DND-41 (cell line): ENCODE measurements at regions not wholly inside any gene's neighbourhood (a gene's known extent, or its start where the extent isn't known, plus 50 kb on each side); places are given as distances from the start of the nearest gene placed in this dataset.
"Not testable (repeated sequence)": the region's sequence is repeated elsewhere in the genome, so short reads cannot be mapped to it uniquely, and the experiment has no call there.

Source experiments
- ATAC-seq: fragments of 200-7000 bp; cut with Tn5 transposase; 3 replicates; pipeline ENCODE4 v1.9.1; 2021; ENCODE audit warnings: low read depth; ENCODE audit not compliant: insufficient read depth
- DNase-seq: peaks from one replicate; pipeline ENCODE4 v3.0.0-alpha.2; 2020
- H2AFZ ChIP-seq: 2 replicates; pipeline ENCODE4 v1.6.0; 2012; ENCODE audit warnings: low read depth, low read length
- H3K27ac ChIP-seq: 2 replicates; pipeline ENCODE4 v1.5.1; 2012; ENCODE audit warnings: low read length, inconsistent platforms
- H3K27me3 ChIP-seq: fragments of 200-600 bp; sonication (generic); 2 replicates; pipeline ENCODE4 v1.6.0; 2012; ENCODE audit warnings: low read length, mild to moderate bottlenecking, inconsistent platforms; ENCODE audit not compliant: insufficient read depth, poor library complexity
- H3K36me3 ChIP-seq: 2 replicates; pipeline ENCODE4 v1.5.1; 2012; ENCODE audit warnings: low read length, inconsistent platforms; ENCODE audit not compliant: insufficient read depth
- H3K4me1 ChIP-seq: 2 replicates; pipeline ENCODE4 v1.5.1; 2012; ENCODE audit warnings: mild to moderate bottlenecking, low read length; ENCODE audit not compliant: insufficient read depth
- H3K4me2 ChIP-seq: 2 replicates; pipeline ENCODE4 v1.6.0; 2012; ENCODE audit warnings: mild to moderate bottlenecking, moderate library complexity, low read length, inconsistent platforms; ENCODE audit not compliant: insufficient read depth
- H3K4me3 ChIP-seq, 2 experiments: fragments of 200-600 bp in 1 of 2; shearing (Covaris generic) in 1 of 2; 2 replicates each; pipeline ENCODE4 v1.5.1; 2012 to 2016; ENCODE audit warnings: inconsistent platforms in 2 of 2, low read length in 2 of 2, mild to moderate bottlenecking in 2 of 2, low read depth in 1 of 2, moderate library complexity in 1 of 2
- H3K79me2 ChIP-seq: 2 replicates; pipeline ENCODE4 v1.6.0; 2012; ENCODE audit warnings: low read length, inconsistent platforms; ENCODE audit not compliant: insufficient read depth
- H3K9ac ChIP-seq: 2 replicates; pipeline ENCODE4 v1.6.0; 2012; ENCODE audit warnings: low read depth, mild to moderate bottlenecking, inconsistent platforms, low read length, moderate library complexity
- H3K9me3 ChIP-seq: 2 replicates; pipeline ENCODE4 v1.5.1; 2012; ENCODE audit warnings: low read length, moderate library complexity, mild to moderate bottlenecking, inconsistent platforms; ENCODE audit not compliant: insufficient read depth, severe bottlenecking
- H4K20me1 ChIP-seq: 2 replicates; pipeline ENCODE4 v1.6.0; 2012; ENCODE audit warnings: low read length; ENCODE audit not compliant: insufficient read depth
- CTCF ChIP-seq: IDR thresholded peaks from 2 replicates; pipeline ENCODE4 v1.5.1; 2012; ENCODE audit warnings: borderline replicate concordance, low read length, moderate library complexity, mild to moderate bottlenecking; ENCODE audit not compliant: poor library complexity, severe bottlenecking; ENCODE audit errors: extremely low read depth
- EZH2 ChIP-seq: IDR thresholded peaks from 3 replicates; pipeline ENCODE4 v1.6.1; 2012; ENCODE audit warnings: borderline replicate concordance, low read depth, mild to moderate bottlenecking, moderate library complexity, low read length, inconsistent platforms; ENCODE audit not compliant: severe bottlenecking

- Histone ChIP-seq H3K4me2 (no peak overlapping the region), H3K9me3 (no peaks in the 10 kb centered on the region), H3K36me3 (no peaks in the 10 kb centered on the region), H2AFZ (no peak overlapping the region), H3K27ac (no peak overlapping the region), H3K4me3 (no peak overlapping the region), H4K20me1 (no peaks in the 10 kb centered on the region), H3K9ac (no peak overlapping the region), H3K4me1 (no peaks in the 10 kb centered on the region), H3K79me2 (no peaks in the 10 kb centered on the region), H3K27me3 (no peaks in the 10 kb centered on the region)
- DNase-seq = no peak
- TF ChIP-seq EZH2 = no peak
- no peak for TF ChIP-seq CTCF
- ATAC-seq = no peak
These were observed 66.1 kb upstream of the SLC13A1 start for GRCh38 chr7:123265853-123266252.

DNA sequence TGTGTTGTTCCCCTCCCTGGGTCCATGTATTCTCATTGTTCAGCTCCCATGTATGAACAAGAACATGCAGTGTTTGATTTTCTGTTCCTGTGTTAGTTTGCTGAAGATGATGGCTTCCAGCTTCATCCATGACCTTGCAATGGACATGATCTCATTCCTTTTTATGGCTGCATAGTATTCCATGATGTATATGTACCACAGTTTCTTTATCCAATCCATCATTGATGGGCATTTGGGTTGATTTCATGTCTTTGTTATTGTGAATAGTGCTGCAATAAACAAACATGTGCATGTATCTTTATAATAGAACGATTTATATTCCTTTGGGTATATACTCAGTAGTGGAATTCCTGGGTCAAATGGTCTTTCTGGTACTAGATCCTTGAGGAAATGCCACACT, 65.1 kb upstream of the SLC13A1 start:
- ATAC-seq, H3K27ac ChIP-seq, H3K4me3 ChIP-seq, H3K36me3 ChIP-seq, H3K4me2 ChIP-seq, DNase-seq, H4K20me1 ChIP-seq, H3K79me2 ChIP-seq, H3K9me3 ChIP-seq, H3K27me3 ChIP-seq, H2AFZ ChIP-seq, H3K9ac ChIP-seq, H3K4me1 ChIP-seq: not testable (repeated sequence)

DNA sequence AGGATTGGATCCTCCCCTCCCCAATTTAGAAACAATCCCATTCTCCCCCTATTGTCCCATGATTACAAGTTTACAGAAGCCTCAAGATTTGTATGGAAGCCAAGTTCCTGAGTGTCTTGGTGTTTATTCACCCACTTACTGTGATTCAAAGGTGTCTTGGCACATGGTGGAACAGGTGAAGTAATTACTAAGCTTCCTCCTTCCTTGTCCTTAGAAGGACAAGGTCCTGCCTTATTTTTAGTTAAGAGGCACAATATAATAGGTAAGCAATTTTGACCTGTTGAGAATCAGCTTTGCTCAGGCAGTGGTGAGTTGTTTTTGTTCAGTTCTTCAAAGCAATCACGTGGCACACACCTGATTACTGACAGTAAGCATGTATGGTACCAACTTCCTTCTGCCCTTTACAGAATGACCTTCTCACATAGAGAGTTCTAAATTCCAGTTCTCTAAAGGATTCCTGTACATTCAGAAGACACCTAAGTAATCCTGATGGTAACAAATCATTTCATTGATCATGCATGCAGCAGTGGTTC, 60.7 kb upstream of the SLC13A1 start:
- H3K27ac ChIP-seq = no peak overlapping the region
- H2AFZ ChIP-seq = no peak overlapping the region

DNA sequence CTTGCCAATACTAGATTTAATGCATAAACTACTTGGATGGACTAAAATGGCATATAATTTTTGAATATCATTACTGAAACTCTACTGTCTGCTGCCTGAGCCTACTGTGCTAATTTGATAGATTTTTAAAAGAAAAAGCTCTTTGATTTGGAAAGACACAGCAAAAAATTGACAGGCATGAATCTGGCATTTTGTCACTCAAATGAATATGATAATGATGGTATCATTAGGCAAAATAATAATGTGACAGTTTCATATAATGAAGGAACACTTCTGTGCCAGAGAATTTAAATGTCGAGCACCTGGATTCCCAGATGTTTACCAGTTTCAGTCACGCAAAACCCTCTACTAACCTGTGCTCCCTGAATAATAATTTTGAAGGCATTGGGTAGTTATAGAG, 60.0 kb upstream of the SLC13A1 start:
- ATAC-seq (no peak), DNase-seq (no peak)
- H3K27ac ChIP-seq = no peak overlapping the region
- no peaks in the 10 kb centered on the region for H4K20me1 ChIP-seq
- no peaks in the 10 kb centered on the region for H3K27me3 ChIP-seq
- no peak overlapping the region for H3K9ac ChIP-seq
- no peak overlapping the region for H3K4me2 ChIP-seq
- no peak overlapping the region for H3K4me3 ChIP-seq
- TF ChIP-seq CTCF (no peak), EZH2 (no peak)
- H3K4me1 ChIP-seq = no peaks in the 10 kb centered on the region
- no peaks in the 10 kb centered on the region for H3K9me3 ChIP-seq
- H3K36me3 ChIP-seq = no peaks in the 10 kb centered on the region
- H3K79me2 ChIP-seq = no peaks in the 10 kb centered on the region
- H2AFZ ChIP-seq = no peak overlapping the region

More for the DNA sequence above, 60.7 kb upstream of the SLC13A1 start:
- no peak for ATAC-seq
- no peak overlapping the region for H3K4me2 ChIP-seq
- no peak overlapping the region for H3K9ac ChIP-seq
- H3K79me2 ChIP-seq = no peaks in the 10 kb centered on the region
- H3K9me3 ChIP-seq = no peaks in the 10 kb centered on the region
- H3K27me3 ChIP-seq = no peaks in the 10 kb centered on the region
- H3K4me1 ChIP-seq = no peaks in the 10 kb centered on the region
- H3K36me3 ChIP-seq = no peaks in the 10 kb centered on the region
- H3K4me3 ChIP-seq = no peak overlapping the region
- no peaks in the 10 kb centered on the region for H4K20me1 ChIP-seq
- TF ChIP-seq EZH2 (no peak), CTCF (no peak)
- no peak for DNase-seq
